ENCODE measurements at regions not wholly inside any gene's neighbourhood (a gene's known extent, or its start where the extent isn't known, plus 50 kb on each side); places are given as distances from the start of the nearest gene placed in this dataset.

DNA sequence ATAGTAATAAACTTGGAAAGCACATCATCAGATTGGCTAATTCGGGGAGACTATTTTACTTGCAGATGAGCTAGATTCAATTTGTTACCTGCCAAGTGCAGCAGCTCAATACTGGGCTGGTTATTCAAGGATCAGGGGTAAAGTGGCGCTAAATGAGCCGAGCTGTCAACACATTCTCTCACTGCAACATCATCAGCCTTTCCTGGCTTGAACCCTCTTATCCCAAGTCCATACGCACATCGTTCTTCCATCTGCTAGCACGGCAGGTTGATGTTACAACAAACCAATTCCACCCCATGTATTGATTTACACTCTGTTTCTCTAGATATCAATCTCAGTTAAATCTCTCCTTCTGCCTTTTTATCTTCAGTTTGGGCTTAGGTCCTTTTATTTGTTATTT, 2101.5 kb upstream of the AGA start:
- TF ChIP-seq, protein P1, sequence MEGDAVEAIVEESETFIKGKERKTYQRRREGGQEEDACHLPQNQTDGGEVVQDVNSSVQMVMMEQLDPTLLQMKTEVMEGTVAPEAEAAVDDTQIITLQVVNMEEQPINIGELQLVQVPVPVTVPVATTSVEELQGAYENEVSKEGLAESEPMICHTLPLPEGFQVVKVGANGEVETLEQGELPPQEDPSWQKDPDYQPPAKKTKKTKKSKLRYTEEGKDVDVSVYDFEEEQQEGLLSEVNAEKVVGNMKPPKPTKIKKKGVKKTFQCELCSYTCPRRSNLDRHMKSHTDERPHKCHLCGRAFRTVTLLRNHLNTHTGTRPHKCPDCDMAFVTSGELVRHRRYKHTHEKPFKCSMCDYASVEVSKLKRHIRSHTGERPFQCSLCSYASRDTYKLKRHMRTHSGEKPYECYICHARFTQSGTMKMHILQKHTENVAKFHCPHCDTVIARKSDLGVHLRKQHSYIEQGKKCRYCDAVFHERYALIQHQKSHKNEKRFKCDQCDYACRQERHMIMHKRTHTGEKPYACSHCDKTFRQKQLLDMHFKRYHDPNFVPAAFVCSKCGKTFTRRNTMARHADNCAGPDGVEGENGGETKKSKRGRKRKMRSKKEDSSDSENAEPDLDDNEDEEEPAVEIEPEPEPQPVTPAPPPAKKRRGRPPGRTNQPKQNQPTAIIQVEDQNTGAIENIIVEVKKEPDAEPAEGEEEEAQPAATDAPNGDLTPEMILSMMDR (IDR thresholded peaks at IDR 0.05; ENCODE audit: low read depth, low read length): no peak
- Histone ChIP-seq H3K36me3 (no peaks in the 10 kb centered on the region), H3K27ac (no peak overlapping the region), H3K4me3 (ENCODE audit: low read depth, low read length) (no peak overlapping the region), H3K27me3 (ENCODE audit: insufficient read depth, low read depth, severe bottlenecking) (peaks cover 68% of the 10 kb centered on the region), H3K9me3 (ENCODE audit: severe bottlenecking) (peaks cover under 1% of the 10 kb centered on the region)
- no peak for DNase-seq

DNA sequence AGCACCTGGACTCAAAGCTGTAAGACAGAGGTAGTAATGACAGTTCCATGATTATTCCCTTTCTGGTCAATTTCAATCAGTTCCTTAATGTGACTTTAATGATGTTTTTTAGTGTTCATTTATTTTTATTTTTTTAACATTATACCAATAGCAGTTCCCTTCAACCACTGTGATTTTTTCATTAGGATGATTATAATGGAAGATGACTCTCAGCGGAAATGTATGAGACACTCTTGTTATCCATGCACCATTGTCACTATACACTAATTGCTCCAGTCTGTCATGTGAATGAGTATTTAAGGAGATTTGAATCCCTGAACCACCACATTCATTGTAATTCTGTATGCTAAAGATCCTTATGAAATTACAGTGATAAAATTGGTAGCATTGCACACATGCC, 2102.3 kb upstream of the AGA start:
- DNase-seq: no peak
- Histone ChIP-seq H3K4me3 (ENCODE audit: low read depth, low read length) (no peak overlapping the region), H3K36me3 (no peaks in the 10 kb centered on the region), H3K9me3 (ENCODE audit: severe bottlenecking) (no peaks in the 10 kb centered on the region), H3K27me3 (ENCODE audit: insufficient read depth, low read depth, severe bottlenecking) (peaks cover 61% of the 10 kb centered on the region), H3K27ac (no peak overlapping the region)
- TF ChIP-seq, protein P1 (IDR thresholded peaks at IDR 0.05; ENCODE audit: low read depth, low read length): no peak

DNA sequence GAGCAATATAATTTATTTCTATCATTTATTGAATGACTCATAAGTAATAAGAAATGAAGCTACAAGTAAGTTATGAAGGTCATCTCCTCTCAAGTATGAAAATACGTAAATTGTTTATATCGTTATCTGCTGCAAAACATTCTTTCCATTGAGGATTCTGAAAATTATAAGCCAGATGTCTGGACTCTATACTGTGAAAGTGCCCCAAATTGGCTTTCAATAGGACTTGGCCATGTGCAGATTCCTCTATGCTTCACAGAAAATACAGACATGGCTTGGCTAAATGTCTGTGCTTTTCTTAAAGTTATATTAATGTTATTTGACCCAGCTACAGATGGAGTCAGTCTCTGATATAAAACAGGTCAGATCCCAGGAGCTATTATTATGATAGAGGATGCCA, 2109.9 kb upstream of the AGA start:
- Histone ChIP-seq H3K27ac (no peak overlapping the region), H3K36me3 (no peaks in the 10 kb centered on the region), H3K27me3 (ENCODE audit: insufficient read depth, low read depth, severe bottlenecking) (peaks cover 59% of the 10 kb centered on the region), H3K9me3 (ENCODE audit: severe bottlenecking) (no peaks in the 10 kb centered on the region), H3K4me3 (ENCODE audit: low read depth, low read length) (no peak overlapping the region)
- TF ChIP-seq, protein P1 (IDR thresholded peaks at IDR 0.05; ENCODE audit: low read depth, low read length): no peak
- no peak for DNase-seq

DNA sequence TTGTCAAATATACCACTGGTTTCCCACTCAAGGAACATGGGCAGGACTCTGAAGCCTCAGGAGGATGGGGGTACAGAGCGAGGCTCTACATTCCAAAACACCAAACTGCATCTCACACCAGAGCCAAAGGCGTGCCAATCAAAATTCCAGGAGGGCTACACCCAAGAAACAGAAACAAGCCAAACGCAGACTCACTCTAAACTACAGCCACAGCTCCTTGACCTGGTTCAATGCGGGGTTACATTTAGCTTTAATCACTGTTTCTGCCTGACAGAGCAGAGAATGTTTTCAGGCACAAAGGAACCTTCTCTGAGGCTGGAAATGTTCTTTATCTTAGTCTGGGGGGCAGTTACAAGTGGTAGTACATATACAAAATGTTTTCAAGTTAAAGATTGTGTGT, 2121.5 kb upstream of the AGA start:
- TF ChIP-seq, protein P1 (IDR thresholded peaks at IDR 0.05; ENCODE audit: low read depth, low read length): no peak
- Histone ChIP-seq H3K27me3 (ENCODE audit: insufficient read depth, low read depth, severe bottlenecking) (peaks cover 55% of the 10 kb centered on the region), H3K27ac (no peak overlapping the region), H3K4me3 (ENCODE audit: low read depth, low read length) (no peak overlapping the region), H3K36me3 (no peaks in the 10 kb centered on the region), H3K9me3 (ENCODE audit: severe bottlenecking) (peaks cover 3% of the 10 kb centered on the region)
- no peak for DNase-seq

DNA sequence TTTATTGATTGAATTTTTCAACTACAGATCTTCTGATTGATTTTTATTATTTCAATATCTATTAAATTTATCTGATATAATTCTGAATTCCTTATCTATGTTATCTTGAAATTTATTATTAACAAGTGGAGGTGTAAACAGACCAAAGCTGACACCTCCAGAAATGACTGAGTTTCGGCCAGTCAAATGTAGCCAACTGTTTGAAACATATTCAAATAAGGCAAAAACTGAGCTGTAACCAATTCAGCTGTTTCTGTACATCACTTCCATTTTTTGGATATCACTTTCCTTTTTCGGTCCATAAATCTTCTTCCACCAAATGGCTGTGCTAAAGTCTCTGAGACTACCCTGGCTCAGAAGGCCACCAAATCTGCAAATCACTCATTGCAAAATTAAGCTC, 2127.3 kb upstream of the AGA start:
- TF ChIP-seq, protein P1 (IDR thresholded peaks at IDR 0.05; ENCODE audit: low read depth, low read length): no peak
- peaks cover 33% of the 10 kb centered on the region for H3K27me3 ChIP-seq (ENCODE audit: insufficient read depth, low read depth, severe bottlenecking)
- H3K36me3 ChIP-seq: no peaks in the 10 kb centered on the region
- H3K27ac ChIP-seq: no peak overlapping the region
- H3K9me3 ChIP-seq (ENCODE audit: severe bottlenecking): peaks cover 5% of the 10 kb centered on the region
- DNase-seq: no peak
- no peak overlapping the region for H3K4me3 ChIP-seq (ENCODE audit: low read depth, low read length)

DNA sequence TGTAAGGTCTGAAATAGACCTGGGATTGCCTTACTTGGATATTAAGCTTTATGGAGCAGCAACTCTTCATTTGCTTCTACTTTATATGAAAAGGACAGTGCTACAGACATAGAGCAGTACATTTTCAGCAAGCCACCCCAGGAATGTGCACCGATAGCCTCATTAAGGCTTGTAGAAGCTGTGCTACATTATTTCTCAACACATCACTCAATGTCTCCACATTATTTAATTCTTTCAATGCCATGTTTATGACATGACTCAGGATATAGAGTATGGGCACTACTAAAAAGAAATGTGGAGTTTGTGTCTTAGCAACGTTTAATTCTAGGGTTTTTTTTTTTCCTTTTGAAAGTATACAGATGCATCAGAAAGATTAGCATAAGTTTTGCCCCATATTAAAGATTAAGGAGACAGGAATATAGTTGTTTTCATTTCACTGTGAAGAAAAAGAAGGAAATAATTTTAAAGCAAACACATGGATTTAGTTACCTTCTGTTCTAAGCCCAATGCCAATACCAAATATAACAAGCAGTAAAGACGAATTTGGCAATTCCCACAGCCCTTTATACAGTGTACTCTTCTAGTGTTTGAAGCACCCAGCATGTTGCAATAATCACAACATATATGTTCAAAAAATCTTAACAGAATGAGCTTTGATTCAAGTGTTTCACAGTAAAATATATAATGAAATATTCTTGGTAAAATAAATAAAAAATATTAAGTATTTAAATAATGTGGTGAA, 2140.1 kb upstream of the AGA start:
- Histone ChIP-seq H3K36me3 (no peaks in the 10 kb centered on the region), H3K27ac (no peak overlapping the region), H3K4me3 (ENCODE audit: low read depth, low read length) (no peak overlapping the region), H3K9me3 (ENCODE audit: severe bottlenecking) (no peaks in the 10 kb centered on the region), H3K27me3 (ENCODE audit: insufficient read depth, low read depth, severe bottlenecking) (peaks cover 32% of the 10 kb centered on the region)
- no peak for DNase-seq
- TF ChIP-seq, protein P1 (IDR thresholded peaks at IDR 0.05; ENCODE audit: low read depth, low read length): no peak
